ENCODE measurements at regions not wholly inside any gene's neighbourhood (a gene's known extent, or its start where the extent isn't known, plus 50 kb on each side); places are given as distances from the start of the nearest gene placed in this dataset.
"Not testable (repeated sequence)": the region's sequence is repeated elsewhere in the genome, so short reads cannot be mapped to it uniquely, and the experiment has no call there.

DNA sequence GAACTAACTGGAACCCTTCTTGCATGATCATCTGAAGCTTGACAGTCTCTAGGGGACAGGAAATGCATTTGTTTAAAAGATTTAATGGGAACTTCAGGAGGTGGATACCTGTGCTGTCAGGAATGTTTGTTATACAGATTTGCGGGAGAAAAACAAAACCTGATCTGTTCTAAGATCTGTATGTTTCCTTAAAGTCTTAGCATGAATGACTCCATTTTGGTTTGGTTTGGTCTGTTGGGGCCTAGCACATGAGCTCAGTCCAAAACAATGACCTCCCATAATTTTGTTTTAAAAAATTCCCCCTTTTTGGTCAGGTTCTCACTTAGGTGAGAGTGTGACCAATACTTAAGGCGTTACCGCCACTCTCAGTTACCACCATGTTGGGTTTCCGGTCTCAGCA lies 138.7 kb downstream of the AKR1D1 start:
- in situ Hi-C loops (cut with HindIII; ENCODE audit: low sequenced_read_pairs), result loop anchor here (5.0 kb wide), 1 partner anchor 43 kb away; no protein-coding TSS in a partner anchor

DNA sequence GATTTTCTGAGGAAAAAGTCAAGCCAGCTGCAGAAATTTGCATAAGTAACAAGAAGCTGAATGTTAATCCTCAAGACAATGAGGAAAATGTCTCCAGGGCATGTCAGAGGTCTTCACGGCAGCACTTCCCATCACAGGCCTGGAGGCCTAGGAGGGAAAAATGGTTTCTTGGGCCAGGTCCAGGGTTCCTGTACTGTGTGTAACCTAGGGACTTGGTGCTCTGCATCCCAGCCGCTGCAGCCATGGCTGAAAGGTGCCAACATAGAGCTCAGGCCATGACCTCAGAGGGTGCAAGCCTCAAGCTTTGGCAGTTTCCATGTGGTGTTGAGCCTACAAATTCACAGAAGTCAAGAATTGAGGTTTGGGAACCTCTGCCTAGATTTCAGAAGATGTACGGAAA lies 144.1 kb downstream of the AKR1D1 start:
- in situ Hi-C loops (cut with HindIII; ENCODE audit: low sequenced_read_pairs), result not testable (repeated sequence)

- in situ Hi-C loops (cut with HindIII; ENCODE audit: low sequenced_read_pairs), result not testable (repeated sequence)
Measured at GRCh38 chr7:138221388-138221787, 145.1 kb downstream of the AKR1D1 start.

DNA sequence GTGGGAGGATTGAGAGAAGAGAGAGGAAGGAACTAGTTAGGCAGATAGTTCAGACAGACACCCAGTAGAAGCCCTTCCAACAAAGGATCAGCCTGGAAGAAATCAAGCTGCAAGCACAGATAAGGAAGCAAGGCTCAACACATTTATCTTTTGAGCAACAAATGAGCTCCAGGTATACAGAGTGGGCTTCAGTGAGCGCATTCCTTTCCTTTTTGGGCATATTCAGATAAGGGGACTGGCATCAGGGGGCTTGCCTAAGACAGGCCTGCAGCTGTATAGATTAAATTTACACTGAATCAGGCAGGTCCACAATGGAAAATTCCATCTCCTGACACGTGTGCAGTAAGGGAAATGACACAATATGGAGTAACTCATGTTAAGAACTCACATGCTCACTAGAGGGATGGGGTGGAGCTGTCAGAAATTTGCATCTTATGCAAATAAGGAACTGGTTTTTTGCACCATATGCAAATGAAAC lies 147.2 kb downstream of the AKR1D1 start:
- in situ Hi-C loops (cut with HindIII; ENCODE audit: low sequenced_read_pairs), result no loop called here

GRCh38 chr7:138226001-138226476 lies 149.8 kb downstream of the AKR1D1 start:
- in situ Hi-C loops (cut with HindIII; ENCODE audit: low sequenced_read_pairs), result no loop called here

DNA sequence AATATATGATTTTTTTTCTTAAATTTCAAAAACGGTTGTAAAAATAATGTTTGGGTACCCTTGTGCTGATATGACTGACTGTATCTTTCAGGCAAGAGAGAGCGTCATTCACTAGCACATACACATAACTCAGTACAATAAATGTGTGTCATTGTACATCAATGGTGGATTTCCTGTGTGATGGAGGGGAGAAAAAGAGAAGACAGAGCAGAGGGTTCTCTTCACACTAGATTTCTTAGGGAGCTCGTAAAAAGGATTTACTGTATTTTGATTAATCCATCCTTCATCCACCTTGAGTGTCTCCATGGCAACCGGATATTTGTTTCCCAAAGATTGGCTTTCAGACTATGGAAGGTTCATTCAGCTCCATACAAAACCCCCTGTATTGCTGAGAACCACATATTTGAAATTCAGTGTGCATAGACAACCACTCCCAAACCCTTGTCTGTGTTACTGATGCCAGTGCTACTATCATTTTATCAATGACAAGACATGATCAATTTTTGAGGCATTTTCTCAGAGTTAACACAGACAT lies 150.6 kb downstream of the AKR1D1 start:
- in situ Hi-C loops (cut with HindIII; ENCODE audit: low sequenced_read_pairs), result no loop called here

GRCh38 chr7:138228119-138228518 lies 151.9 kb downstream of the AKR1D1 start:
- in situ Hi-C loops (cut with HindIII; ENCODE audit: low sequenced_read_pairs), result no loop called here

GRCh38 chr7:138228769-138229168 lies 152.5 kb downstream of the AKR1D1 start:
- in situ Hi-C loops (cut with HindIII; ENCODE audit: low sequenced_read_pairs), result no loop called here

- in situ Hi-C loops (cut with HindIII; ENCODE audit: low sequenced_read_pairs), result no loop called here
Measured at GRCh38 chr7:138233189-138233588, 156.9 kb downstream of the AKR1D1 start.

GRCh38 chr7:138235207-138235606 lies 158.9 kb downstream of the AKR1D1 start:
- in situ Hi-C loops (cut with HindIII; ENCODE audit: low sequenced_read_pairs), result no loop called here

DNA sequence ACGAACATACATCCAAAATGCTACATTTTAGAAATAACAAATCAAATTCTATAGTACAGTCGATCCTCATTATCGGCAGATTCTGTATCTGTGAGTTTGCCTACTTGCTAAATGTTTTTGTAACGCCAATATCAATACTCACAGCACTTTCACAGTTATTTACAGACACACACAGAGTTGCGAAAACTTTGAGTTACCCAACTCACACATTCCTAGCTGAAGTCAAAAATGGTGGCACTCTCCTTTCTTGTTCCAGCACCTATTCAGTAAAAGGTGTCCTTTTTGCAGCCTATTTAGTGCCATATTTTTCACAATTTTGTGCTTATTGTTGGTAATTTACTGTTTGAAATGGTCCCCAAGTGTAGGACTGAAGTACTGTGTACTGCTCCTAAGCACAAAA lies 161.7 kb downstream of the AKR1D1 start:
- in situ Hi-C loops (cut with HindIII; ENCODE audit: low sequenced_read_pairs), result no loop called here

- in situ Hi-C loops (cut with HindIII; ENCODE audit: low sequenced_read_pairs), result no loop called here
Measured at GRCh38 chr7:138238734-138239659, 162.7 kb downstream of the AKR1D1 start.

GRCh38 chr7:138243430-138243829 lies 167.2 kb downstream of the AKR1D1 start:
- in situ Hi-C loops (cut with HindIII; ENCODE audit: low sequenced_read_pairs), result no loop called here

GRCh38 chr7:138243836-138244235 lies 167.6 kb downstream of the AKR1D1 start:
- in situ Hi-C loops (cut with HindIII; ENCODE audit: low sequenced_read_pairs), result no loop called here

- in situ Hi-C loops (cut with HindIII; ENCODE audit: low sequenced_read_pairs), result no loop called here
Measured at GRCh38 chr7:138244606-138245005, 168.3 kb downstream of the AKR1D1 start.

DNA sequence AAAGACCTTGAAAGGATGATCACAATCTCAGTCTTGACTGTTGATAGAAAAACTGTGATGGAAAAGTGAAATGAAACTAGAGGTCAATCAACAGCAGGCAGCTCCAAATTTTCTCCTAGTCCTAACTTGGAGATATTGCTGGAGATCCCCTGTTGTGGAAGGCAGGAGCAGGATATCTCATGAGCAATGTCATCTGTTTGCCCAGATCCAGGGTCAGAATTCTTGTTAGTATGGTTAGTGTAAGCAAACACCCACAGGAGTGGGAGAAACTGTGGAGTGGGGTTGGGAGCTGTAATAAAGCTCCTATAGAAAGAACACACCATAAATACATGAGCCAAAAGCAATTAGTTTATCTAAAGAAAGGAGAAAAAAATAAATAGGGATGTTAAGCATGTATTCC lies 169.0 kb downstream of the AKR1D1 start:
- in situ Hi-C loops (cut with HindIII; ENCODE audit: low sequenced_read_pairs), result no loop called here

DNA sequence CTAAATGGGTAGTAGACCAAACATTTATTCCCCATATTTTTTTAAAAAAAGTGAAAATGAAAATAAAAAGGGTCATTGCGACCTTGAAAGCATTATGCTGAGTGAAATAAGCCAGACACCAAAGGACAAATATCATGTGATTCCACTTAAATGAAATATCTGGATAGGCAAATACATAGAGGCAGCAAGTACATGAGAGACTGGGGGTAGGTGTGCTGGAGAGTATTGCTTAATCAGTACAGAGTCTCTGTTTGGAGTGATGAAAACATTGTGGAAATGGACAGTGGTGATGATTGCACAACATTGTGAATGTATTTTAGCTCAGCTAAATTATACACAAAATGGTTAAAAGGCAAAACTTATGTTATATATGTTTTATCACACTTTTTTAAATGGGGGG lies 169.4 kb downstream of the AKR1D1 start:
- in situ Hi-C loops (cut with HindIII; ENCODE audit: low sequenced_read_pairs), result no loop called here

- in situ Hi-C loops (cut with HindIII; ENCODE audit: low sequenced_read_pairs), result no loop called here
Measured at GRCh38 chr7:138246428-138246827, 170.2 kb downstream of the AKR1D1 start.

GRCh38 chr7:138247081-138247480 lies 170.8 kb downstream of the AKR1D1 start:
- in situ Hi-C loops (cut with HindIII; ENCODE audit: low sequenced_read_pairs), result no loop called here

DNA sequence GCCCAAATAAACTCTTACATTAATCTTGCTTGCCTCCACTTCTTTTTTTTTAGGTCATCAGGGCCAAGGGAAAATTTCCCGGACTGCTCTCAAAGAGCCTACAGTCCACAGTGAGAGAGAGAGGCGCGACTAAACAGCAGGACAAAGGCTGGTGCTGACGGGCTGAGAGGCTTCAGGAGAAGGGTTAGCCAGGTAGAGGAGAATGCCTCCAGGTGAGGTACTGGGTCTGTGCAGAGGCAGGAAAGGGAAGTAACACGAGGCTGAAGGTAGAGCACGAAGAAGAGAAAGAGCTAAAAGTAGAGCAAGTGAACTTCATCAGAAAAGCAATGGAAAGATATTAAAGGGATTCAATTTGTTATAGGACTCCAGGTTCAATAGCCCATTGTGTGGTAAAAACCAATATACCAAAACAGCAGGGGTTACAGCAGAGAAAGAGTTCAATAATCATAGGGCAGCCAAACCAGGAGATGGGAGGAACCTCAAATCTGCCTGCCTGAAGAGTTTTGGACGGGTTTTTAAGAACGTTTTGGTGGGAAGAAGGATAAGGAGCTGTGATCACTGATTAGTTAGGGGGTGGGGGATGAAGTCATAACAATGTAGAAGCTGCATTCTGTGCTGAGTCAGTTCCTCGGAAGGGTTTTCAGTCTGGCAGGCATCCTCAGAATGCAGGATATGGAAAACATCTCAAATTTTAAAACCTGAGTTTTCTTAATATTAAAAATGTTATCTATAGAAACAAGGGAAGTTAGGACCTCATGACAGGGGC lies 171.5 kb downstream of the AKR1D1 start:
- in situ Hi-C loops (cut with HindIII; ENCODE audit: low sequenced_read_pairs), result no loop called here

DNA sequence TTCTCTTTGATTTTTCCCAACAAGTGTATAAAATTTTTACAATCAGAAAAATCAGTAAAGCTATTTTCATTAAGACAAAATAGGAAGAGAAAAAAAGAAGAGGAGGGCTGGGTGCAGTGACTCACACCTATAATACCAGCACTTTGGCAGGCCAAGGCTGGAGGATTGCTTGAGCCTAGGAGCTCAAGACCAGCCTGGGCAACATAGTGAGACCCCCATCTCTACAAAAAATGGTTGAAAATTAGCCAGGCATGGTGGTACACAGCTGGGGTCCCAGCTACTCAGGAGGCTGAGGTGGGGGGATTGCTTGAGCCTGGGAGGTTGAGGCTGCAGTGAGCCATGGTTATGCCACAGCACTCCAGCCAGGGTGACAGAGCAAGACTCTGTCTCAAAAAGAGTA lies 172.3 kb downstream of the AKR1D1 start:
- in situ Hi-C loops (cut with HindIII; ENCODE audit: low sequenced_read_pairs), result no loop called here

All from endothelial cell of hepatic sinusoid (primary cell).